Keratinocyte (primary cell): ENCODE measurements at regions not wholly inside any gene's neighbourhood (a gene's known extent, or its start where the extent isn't known, plus 50 kb on each side); places are given as distances from the start of the nearest gene placed in this dataset.

ENCODE experiments used
- EZH2 ChIP-seq: IDR thresholded peaks from one replicate; pipeline ENCODE4 v1.6.1; 2012; ENCODE audit warnings: inconsistent platforms, mild to moderate bottlenecking, low read length, moderate library complexity
- TF ChIP-seq, protein P1 (sequence below), 3 experiments: IDR thresholded peaks in 1 of 3; conservative IDR thresholded peaks in 1 of 3; optimal IDR thresholded peaks in 1 of 3; 2 replicates in 2 of 3; 3 replicates in 1 of 3; pipeline versions ENCODE3 to v1.5.1; 2011; ENCODE audit warnings: low read length in 3 of 3, mild to moderate bottlenecking in 3 of 3, moderate library complexity in 2 of 3, control low read depth in 1 of 3, inconsistent platforms in 1 of 3; ENCODE audit not compliant: insufficient read depth in 2 of 3; ENCODE audit errors: extremely low read depth in 1 of 3

GRCh38 chr14:82035397-82035796 lies 501.7 kb upstream of the SEL1L start:
- TF ChIP-seq, protein P1, sequence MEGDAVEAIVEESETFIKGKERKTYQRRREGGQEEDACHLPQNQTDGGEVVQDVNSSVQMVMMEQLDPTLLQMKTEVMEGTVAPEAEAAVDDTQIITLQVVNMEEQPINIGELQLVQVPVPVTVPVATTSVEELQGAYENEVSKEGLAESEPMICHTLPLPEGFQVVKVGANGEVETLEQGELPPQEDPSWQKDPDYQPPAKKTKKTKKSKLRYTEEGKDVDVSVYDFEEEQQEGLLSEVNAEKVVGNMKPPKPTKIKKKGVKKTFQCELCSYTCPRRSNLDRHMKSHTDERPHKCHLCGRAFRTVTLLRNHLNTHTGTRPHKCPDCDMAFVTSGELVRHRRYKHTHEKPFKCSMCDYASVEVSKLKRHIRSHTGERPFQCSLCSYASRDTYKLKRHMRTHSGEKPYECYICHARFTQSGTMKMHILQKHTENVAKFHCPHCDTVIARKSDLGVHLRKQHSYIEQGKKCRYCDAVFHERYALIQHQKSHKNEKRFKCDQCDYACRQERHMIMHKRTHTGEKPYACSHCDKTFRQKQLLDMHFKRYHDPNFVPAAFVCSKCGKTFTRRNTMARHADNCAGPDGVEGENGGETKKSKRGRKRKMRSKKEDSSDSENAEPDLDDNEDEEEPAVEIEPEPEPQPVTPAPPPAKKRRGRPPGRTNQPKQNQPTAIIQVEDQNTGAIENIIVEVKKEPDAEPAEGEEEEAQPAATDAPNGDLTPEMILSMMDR (optimal IDR thresholded peaks at IDR 0.05 in 1 of 3, IDR thresholded peaks at IDR 0.05 in 1 of 3, conservative IDR thresholded peaks at IDR 0.05 in 1 of 3; ENCODE audit: extremely low read depth in 1 of 3, insufficient read depth in 2 of 3, low read length in 3 of 3) = no peak
- no peak for TF ChIP-seq EZH2
